ENCODE measurements at regions not wholly inside any gene's neighbourhood (a gene's known extent, or its start where the extent isn't known, plus 50 kb on each side); places are given as distances from the start of the nearest gene placed in this dataset.

DNA sequence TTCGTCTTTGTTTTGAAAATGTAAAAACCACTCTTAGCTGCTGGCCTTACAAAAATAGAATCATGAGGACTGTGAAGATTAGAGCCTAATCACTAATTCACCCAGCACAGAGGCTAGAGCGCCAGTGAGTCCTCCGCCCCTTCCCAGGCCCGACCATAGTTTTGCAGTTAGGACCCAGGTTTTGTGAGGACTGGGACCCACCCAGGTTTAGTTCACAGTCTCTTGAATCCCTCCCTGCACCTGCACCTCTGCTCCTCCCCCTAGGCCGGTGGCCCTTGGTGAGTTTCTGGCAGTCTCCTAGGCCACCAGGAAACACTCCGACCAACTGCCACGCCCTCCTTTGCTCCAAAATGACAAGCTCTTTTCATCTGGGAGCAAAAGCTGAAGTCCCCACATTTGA, 136.0 kb upstream of the CCDC54 start:
- TF ChIP-seq TAF1 (IDR thresholded peaks at IDR 0.05; ENCODE audit: borderline replicate concordance, low read depth, low read length): no peak
- TF ChIP-seq POLR2A (IDR thresholded peaks at IDR 0.05; ENCODE audit: low read depth, low read length): no peak
- TF ChIP-seq POLR2AphosphoS5 (IDR thresholded peaks at IDR 0.05; ENCODE audit: low read depth, low read length): no peak

All from GM12892 (cell line).